EH (cell line): ENCODE measurements at regions not wholly inside any gene's neighbourhood (a gene's known extent, or its start where the extent isn't known, plus 50 kb on each side); places are given as distances from the start of the nearest gene placed in this dataset.
"Not testable (repeated sequence)": the region's sequence is repeated elsewhere in the genome, so short reads cannot be mapped to it uniquely, and the experiment has no call there.

ENCODE experiments used
- DNase-seq: peaks from one replicate; pipeline ENCODE4 v3.0.0-alpha.2; 2015; ENCODE audit warnings: low read depth

- no peak for DNase-seq
Observed at GRCh38 chr16:73951481-73951880, 345.1 kb upstream of the PSMD7 start.

GRCh38 chr16:73949574-73950320, 346.9 kb upstream of the PSMD7 start:
- DNase-seq = peak; percentile 82

- DNase-seq = no peak
Observed at GRCh38 chr16:73945631-73946030, 351.0 kb upstream of the PSMD7 start.

- DNase-seq = not testable (repeated sequence)
Observed at GRCh38 chr16:73943184-73943583, 353.4 kb upstream of the PSMD7 start.

GRCh38 chr16:73940786-73941185, 355.8 kb upstream of the PSMD7 start:
- DNase-seq = not testable (repeated sequence)

- no peak for DNase-seq
Observed at GRCh38 chr16:73923951-73924350, 372.7 kb upstream of the PSMD7 start.

- DNase-seq = no peak
Observed at GRCh38 chr16:73921295-73921694, 375.3 kb upstream of the PSMD7 start.

- DNase-seq = no peak
Observed at GRCh38 chr16:73916829-73917594, 379.6 kb upstream of the PSMD7 start.

GRCh38 chr16:73915935-73916334, 380.7 kb upstream of the PSMD7 start:
- no peak for DNase-seq

GRCh38 chr16:73915140-73915539, 381.5 kb upstream of the PSMD7 start:
- DNase-seq = no peak

GRCh38 chr16:73912850-73913249, 383.8 kb upstream of the PSMD7 start:
- no peak for DNase-seq

GRCh38 chr16:73912281-73912680, 384.3 kb upstream of the PSMD7 start:
- no peak for DNase-seq

GRCh38 chr16:73909529-73910035, 387.0 kb upstream of the PSMD7 start:
- no peak for DNase-seq

- DNase-seq = no peak
Observed at GRCh38 chr16:73891129-73891542, 405.5 kb upstream of the PSMD7 start.

GRCh38 chr16:73890186-73891128, 406.2 kb upstream of the PSMD7 start:
- no peak for DNase-seq

- DNase-seq = no peak
Observed at GRCh38 chr16:73888840-73889490, 407.6 kb upstream of the PSMD7 start.

GRCh38 chr16:73887911-73888310, 408.7 kb upstream of the PSMD7 start:
- no peak for DNase-seq

- DNase-seq = no peak
Observed at GRCh38 chr16:73886426-73886825, 410.2 kb upstream of the PSMD7 start.

GRCh38 chr16:73885319-73885718, 411.3 kb upstream of the PSMD7 start:
- DNase-seq = no peak

- no peak for DNase-seq
Observed at GRCh38 chr16:73883841-73884240, 412.8 kb upstream of the PSMD7 start.

- no peak for DNase-seq
Observed at GRCh38 chr16:73883126-73883525, 413.5 kb upstream of the PSMD7 start.

- no peak for DNase-seq
Observed at GRCh38 chr16:73882651-73883050, 414.0 kb upstream of the PSMD7 start.
